Peyer's patch (tissue), 4 donors: ENCODE measurements at regions not wholly inside any gene's neighbourhood (a gene's known extent, or its start where the extent isn't known, plus 50 kb on each side); places are given as distances from the start of the nearest gene placed in this dataset.

ENCODE experiments used
- CTCF ChIP-seq, 6 experiments: fragments of 450-650 bp in 4 of 6; fragments of 200-600 bp in 2 of 6; sonication (generic) in 1 of 6; IDR thresholded peaks; one replicate each; pipeline ENCODE4 v1.5.1; 2017 to 2019; ENCODE audit warnings: antibody characterized with exemption in 6 of 6, mild to moderate bottlenecking in 3 of 6, moderate library complexity in 1 of 6
- POLR2A ChIP-seq, 2 donors: fragments of 450-650 bp; IDR thresholded peaks; one replicate each; pipeline ENCODE4 v1.5.1; 2017; ENCODE audit warnings: antibody characterized with exemption in 2 of 2, mild to moderate bottlenecking in 2 of 2, moderate library complexity in 2 of 2

- TF ChIP-seq CTCF (IDR thresholded peaks at IDR 0.05) (no peak), POLR2A (IDR thresholded peaks at IDR 0.05) (no peak)
Measured at GRCh38 chr5:164256351-164256750, 750.9 kb downstream of the MAT2B start.
